Right lobe of liver (tissue), 6 donors: ENCODE measurements at regions not wholly inside any gene's neighbourhood (a gene's known extent, or its start where the extent isn't known, plus 50 kb on each side); places are given as distances from the start of the nearest gene placed in this dataset.

Experiments used
- ATAC-seq, 4 donors: fragments of 200-7000 bp; cut with Tn5 transposase; one replicate each; pipeline ENCODE4 v1.9.1; 2020; ENCODE audit warnings: mild to moderate bottlenecking in 4 of 4, moderate library complexity in 4 of 4
- DNase-seq, 3 donors: peaks; one replicate each; pipeline ENCODE4 v3.0.0-alpha.2; 2020
- H3K27ac ChIP-seq, 3 donors: fragments of 200-600 bp; one replicate each; pipeline ENCODE4 v1.8.0; 2022
- H3K27me3 ChIP-seq, 2 donors: fragments of 200-600 bp; one replicate each; pipeline ENCODE4 v1.8.0; 2022
- H3K36me3 ChIP-seq, 4 donors: fragments of 200-600 bp; sonication (generic) in 1 of 4; one replicate each; pipeline versions ENCODE4 v1.5.1 to v1.8.0; 2017 to 2022; ENCODE audit warnings: control low read depth in 1 of 4
- H3K4me1 ChIP-seq, 4 donors: fragments of 200-600 bp; sonication (generic) in 1 of 4; one replicate each; pipeline versions ENCODE4 v1.5.1 to v1.8.0; 2017 to 2022; ENCODE audit warnings: control low read depth in 1 of 4
- H3K4me3 ChIP-seq, 3 donors: fragments of 200-600 bp; one replicate each; pipeline ENCODE4 v1.8.0; 2022
- H3K9me3 ChIP-seq, 4 donors: fragments of 200-600 bp; sonication (generic) in 1 of 4; one replicate each; pipeline versions ENCODE4 v1.5.1 to v1.8.0; 2017 to 2022; ENCODE audit warnings: control low read depth in 1 of 4
- POLR2A ChIP-seq: fragments of 450-650 bp; IDR thresholded peaks from one replicate; pipeline ENCODE4 v1.6.1; 2017; ENCODE audit warnings: antibody characterized with exemption, mild to moderate bottlenecking
- WGBS: methylation state at CpG from one replicate; pipeline ENCODE4 v1.1.6; 2018; ENCODE audit warnings: low coverage, low lambda C conversion rate; ENCODE audit not compliant: insufficient coverage; ENCODE audit errors: missing lambda C conversion rate; 5-methylcytosine and 5-hydroxymethylcytosine counted together
- intact Hi-C, 2 donors: fragments of 100-400 bp; cut with DNase I; formaldehyde crosslinking; loops; one replicate each; pipeline versions ENCODE4 v1.11.2 to v1.14.1; 2022
- TF ChIP-seq, protein P1 (sequence below), 4 donors: fragments of 200-600 bp in 3 of 4; fragments of 450-650 bp in 1 of 4; IDR thresholded peaks; one replicate each; pipeline versions ENCODE4 v1.5.1 to v1.8.0; 2016 to 2022; ENCODE audit warnings: antibody characterized with exemption in 4 of 4, mild to moderate bottlenecking in 2 of 4
- donor health status: DM: no; HTN: yes; CAD: no.
- donor health status: DM: no; HTN: no; CAD: no.
- donor health status: DM: no; HTN: no; CAD: no.
- donor health status: DM: no; HTN: yes; CAD: no.
- donor health status: DM: no; HTN: yes; CAD: no.

DNA sequence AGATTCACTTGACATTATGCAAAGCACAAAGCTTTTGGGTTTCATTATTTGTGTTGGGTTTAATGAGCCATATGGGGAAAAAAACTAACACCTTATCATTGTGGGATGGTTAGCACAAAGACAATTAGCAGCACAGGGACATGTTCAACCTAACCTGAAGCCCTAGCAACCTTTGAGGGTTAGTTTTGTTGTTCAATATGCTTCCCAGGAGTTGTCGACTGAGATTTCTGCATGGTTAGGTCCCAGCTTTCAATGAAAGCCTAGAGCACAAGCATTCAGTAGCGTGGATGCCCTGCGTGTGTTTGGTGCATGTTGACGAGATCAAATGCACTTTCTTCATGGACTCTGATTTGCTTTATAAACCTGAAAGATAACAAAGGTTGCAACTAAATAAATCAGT is 565.2 kb upstream of the TLE4 start:
- DNase-seq (no peak), ATAC-seq (no peak)
- intact Hi-C loops: no loop called here
- H3K27me3 ChIP-seq: no peaks in the 10 kb centered on the region
- H3K27ac ChIP-seq: no peak overlapping the region
- TF ChIP-seq, protein P1, sequence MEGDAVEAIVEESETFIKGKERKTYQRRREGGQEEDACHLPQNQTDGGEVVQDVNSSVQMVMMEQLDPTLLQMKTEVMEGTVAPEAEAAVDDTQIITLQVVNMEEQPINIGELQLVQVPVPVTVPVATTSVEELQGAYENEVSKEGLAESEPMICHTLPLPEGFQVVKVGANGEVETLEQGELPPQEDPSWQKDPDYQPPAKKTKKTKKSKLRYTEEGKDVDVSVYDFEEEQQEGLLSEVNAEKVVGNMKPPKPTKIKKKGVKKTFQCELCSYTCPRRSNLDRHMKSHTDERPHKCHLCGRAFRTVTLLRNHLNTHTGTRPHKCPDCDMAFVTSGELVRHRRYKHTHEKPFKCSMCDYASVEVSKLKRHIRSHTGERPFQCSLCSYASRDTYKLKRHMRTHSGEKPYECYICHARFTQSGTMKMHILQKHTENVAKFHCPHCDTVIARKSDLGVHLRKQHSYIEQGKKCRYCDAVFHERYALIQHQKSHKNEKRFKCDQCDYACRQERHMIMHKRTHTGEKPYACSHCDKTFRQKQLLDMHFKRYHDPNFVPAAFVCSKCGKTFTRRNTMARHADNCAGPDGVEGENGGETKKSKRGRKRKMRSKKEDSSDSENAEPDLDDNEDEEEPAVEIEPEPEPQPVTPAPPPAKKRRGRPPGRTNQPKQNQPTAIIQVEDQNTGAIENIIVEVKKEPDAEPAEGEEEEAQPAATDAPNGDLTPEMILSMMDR (IDR thresholded peaks at IDR 0.05): no peak
- H3K4me3 ChIP-seq: no peak overlapping the region
- H3K9me3 ChIP-seq: no peaks in the 10 kb centered on the region
- 61% methylated on average over 4 of the region's 4 CpGs for WGBS
- H3K4me1 ChIP-seq: no peaks in the 10 kb centered on the region
- no peaks in the 10 kb centered on the region for H3K36me3 ChIP-seq

DNA sequence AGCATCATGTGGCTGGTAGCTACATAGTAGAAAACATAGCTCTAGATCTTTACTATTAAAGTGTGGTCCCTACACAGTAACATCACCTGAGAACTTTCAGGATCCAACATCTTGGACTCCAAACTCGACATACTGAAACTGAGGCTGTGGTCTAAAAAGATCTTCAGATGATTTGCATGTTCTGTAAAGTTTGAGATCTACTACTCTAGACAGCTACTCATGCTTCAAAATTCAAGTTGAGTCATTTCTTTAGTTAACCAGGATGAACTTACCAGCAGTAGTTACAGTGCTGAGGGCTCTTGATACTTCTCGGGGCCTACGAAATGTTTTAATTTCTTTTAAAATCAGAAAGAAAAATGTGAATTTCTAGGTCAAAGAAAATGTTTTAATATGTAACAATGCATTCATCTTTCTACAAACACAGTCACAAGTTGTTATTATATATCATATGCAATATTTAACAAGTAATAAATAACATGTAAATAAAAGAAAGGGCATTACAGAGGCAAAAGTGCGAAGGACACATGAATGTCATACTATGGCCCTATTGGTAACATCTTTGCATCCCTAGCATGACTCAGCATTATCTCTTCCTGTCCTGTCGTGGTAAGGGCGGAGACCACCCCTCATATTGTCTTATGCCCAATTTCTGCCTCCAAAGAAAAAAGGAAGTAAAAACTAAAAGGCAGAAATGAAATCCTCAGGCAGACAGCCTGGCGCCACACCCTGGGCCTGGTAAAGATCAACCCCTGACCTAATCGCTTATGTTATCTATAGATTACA is 563.9 kb upstream of the TLE4 start:
- Histone ChIP-seq H3K4me3 (no peak overlapping the region), H3K4me1 (no peaks in the 10 kb centered on the region), H3K36me3 (no peaks in the 10 kb centered on the region), H3K9me3 (no peaks in the 10 kb centered on the region), H3K27me3 (no peaks in the 10 kb centered on the region), H3K27ac (no peak overlapping the region)
- TF ChIP-seq, protein P1 (IDR thresholded peaks at IDR 0.05): no peak
- no peak for TF ChIP-seq POLR2A
- intact Hi-C loops: no loop called here
- no peak for ATAC-seq
- no peak for DNase-seq
- 70% methylated on average over 8 of the region's 8 CpGs for WGBS

DNA sequence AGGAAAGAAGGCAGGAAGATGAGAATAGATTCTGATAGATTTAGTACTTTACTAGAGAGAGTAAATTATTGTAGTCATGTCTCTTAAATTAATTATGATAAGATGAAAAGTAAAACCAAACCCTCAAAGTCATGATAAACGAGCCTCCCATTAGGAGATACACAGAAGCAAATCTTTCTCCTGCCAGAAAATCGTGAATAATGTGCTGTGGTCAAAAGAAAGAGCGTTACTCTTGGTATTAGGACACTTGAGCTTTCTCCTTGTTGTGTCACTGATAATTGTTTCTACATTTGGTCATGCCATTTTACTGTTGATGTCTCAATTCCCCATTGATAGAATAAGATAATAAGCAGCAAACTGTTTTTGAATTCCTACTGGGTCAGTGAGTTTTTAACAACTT is 562.8 kb upstream of the TLE4 start:
- 30% methylated on average over 3 of the region's 3 CpGs for WGBS
- TF ChIP-seq, protein P1 (IDR thresholded peaks at IDR 0.05): no peak
- TF ChIP-seq POLR2A: no peak

DNA sequence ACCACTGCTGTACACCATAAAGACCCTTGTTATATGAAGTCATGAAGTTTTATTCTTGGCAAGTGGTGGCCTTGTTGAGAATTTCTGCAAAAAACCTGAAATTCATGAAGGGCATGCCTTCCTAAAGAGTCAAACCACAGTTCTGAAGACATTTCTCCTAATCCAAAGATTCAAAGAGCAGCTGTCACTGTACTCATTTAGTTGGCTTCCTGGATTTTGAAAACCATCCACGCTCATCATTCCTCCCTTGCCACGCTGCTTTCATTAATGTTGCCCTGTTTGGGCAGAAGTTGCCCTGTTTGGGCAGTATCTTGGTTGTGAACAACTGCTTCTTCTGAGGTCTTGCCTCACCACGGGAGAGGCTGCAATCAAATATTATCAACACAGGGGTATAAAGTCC is 560.3 kb upstream of the TLE4 start:
- TF ChIP-seq, protein P1 (IDR thresholded peaks at IDR 0.05): no peak
- TF ChIP-seq POLR2A: no peak

More for the DNA sequence above, 562.8 kb upstream of the TLE4 start:
- no peak overlapping the region for H3K27ac ChIP-seq
- no peak for ATAC-seq
- no peaks in the 10 kb centered on the region for H3K27me3 ChIP-seq
- no peaks in the 10 kb centered on the region for H3K36me3 ChIP-seq
- no peak for DNase-seq
- intact Hi-C loops: no loop called here
- H3K9me3 ChIP-seq: no peaks in the 10 kb centered on the region
- no peak overlapping the region for H3K4me3 ChIP-seq
- H3K4me1 ChIP-seq: no peaks in the 10 kb centered on the region

More for the DNA sequence above, 560.3 kb upstream of the TLE4 start:
- no peaks in the 10 kb centered on the region for H3K27me3 ChIP-seq
- intact Hi-C loops: no loop called here
- no peaks in the 10 kb centered on the region for H3K36me3 ChIP-seq
- H3K4me3 ChIP-seq: no peak overlapping the region
- no peaks in the 10 kb centered on the region for H3K4me1 ChIP-seq
- no peak overlapping the region for H3K27ac ChIP-seq
- ATAC-seq (no peak), DNase-seq (no peak)
- H3K9me3 ChIP-seq: no peaks in the 10 kb centered on the region
- WGBS: 38% methylated on average over 3 of the region's 3 CpGs
